Hepatocyte (in vitro differentiated cells): ENCODE measurements at regions not wholly inside any gene's neighbourhood (a gene's known extent, or its start where the extent isn't known, plus 50 kb on each side); places are given as distances from the start of the nearest gene placed in this dataset.

Experiments
- EZH2 ChIP-seq: fragments of 200-600 bp; sonication (generic); IDR thresholded peaks from 2 replicates; pipeline ENCODE4 v1.6.1; 2016; ENCODE audit warnings: antibody characterized with exemption, mild to moderate bottlenecking, borderline replicate concordance
- TF ChIP-seq, protein P1 (sequence below): fragments of 200-600 bp; sonication (generic); IDR thresholded peaks from 2 replicates; pipeline ENCODE4 v1.5.1; 2016; ENCODE audit warnings: antibody characterized with exemption, mild to moderate bottlenecking; ENCODE audit not compliant: poor library complexity

DNA sequence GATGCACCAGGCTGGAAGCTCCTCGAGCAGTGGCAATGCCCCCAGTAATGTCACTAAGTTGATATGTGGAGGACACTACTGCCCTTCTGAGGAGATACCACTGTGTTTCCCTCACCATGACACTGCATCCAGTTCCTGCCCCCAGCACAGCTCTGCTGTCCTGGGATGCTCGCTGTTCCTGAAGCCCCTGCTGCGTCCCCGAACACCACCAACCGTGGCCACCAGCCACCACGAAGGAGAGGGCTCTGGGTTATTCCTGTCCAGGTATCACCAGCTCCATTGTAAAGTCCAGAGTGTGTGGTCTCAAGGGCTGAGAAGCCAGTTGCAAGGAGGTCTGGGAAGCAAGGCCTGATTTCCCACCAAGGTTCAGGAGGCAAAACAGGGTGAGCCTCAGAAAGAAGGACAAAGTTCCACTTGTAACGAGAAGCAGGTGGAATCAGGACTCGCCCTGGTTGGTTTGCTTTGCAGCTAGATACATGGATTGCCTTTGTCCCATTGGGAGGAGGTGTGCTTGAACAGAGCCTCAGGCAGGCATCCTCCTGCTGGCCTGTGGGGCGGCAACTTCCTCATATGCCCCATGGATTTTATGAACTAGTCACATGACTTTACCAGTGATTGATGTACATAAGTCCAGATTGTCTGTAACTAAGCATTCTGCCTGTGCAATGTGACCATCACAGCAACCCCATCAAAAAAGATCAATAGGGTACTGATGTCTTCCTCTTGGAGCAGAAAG, 427.0 kb upstream of the VSTM2A start:
- TF ChIP-seq, protein P1, sequence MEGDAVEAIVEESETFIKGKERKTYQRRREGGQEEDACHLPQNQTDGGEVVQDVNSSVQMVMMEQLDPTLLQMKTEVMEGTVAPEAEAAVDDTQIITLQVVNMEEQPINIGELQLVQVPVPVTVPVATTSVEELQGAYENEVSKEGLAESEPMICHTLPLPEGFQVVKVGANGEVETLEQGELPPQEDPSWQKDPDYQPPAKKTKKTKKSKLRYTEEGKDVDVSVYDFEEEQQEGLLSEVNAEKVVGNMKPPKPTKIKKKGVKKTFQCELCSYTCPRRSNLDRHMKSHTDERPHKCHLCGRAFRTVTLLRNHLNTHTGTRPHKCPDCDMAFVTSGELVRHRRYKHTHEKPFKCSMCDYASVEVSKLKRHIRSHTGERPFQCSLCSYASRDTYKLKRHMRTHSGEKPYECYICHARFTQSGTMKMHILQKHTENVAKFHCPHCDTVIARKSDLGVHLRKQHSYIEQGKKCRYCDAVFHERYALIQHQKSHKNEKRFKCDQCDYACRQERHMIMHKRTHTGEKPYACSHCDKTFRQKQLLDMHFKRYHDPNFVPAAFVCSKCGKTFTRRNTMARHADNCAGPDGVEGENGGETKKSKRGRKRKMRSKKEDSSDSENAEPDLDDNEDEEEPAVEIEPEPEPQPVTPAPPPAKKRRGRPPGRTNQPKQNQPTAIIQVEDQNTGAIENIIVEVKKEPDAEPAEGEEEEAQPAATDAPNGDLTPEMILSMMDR, result no peak
- no peak for TF ChIP-seq EZH2
